ENCODE measurements at regions not wholly inside any gene's neighbourhood (a gene's known extent, or its start where the extent isn't known, plus 50 kb on each side); places are given as distances from the start of the nearest gene placed in this dataset.

- no peak for DNase-seq (ENCODE audit: low spot score)
Observed at GRCh38 chr1:72938408-72938807, 656.1 kb upstream of the NEGR1 start.

GRCh38 chr1:72937905-72938304, 655.6 kb upstream of the NEGR1 start:
- no peak for DNase-seq (ENCODE audit: low spot score)

GRCh38 chr1:72936942-72937341, 654.6 kb upstream of the NEGR1 start:
- DNase-seq (ENCODE audit: low spot score): no peak

GRCh38 chr1:72936151-72936740, 653.9 kb upstream of the NEGR1 start:
- no peak for DNase-seq (ENCODE audit: low spot score)

GRCh38 chr1:72932025-72932424, 649.7 kb upstream of the NEGR1 start:
- no peak for DNase-seq (ENCODE audit: low spot score)

GRCh38 chr1:72930528-72930927, 648.2 kb upstream of the NEGR1 start:
- DNase-seq (ENCODE audit: low spot score): no peak

- no peak for DNase-seq (ENCODE audit: low spot score)
Observed at GRCh38 chr1:72918940-72919339, 636.6 kb upstream of the NEGR1 start.

- DNase-seq (ENCODE audit: low spot score): no peak
Observed at GRCh38 chr1:72917920-72918319, 635.6 kb upstream of the NEGR1 start.

- DNase-seq (ENCODE audit: low spot score): no peak
Observed at GRCh38 chr1:72915581-72915980, 633.2 kb upstream of the NEGR1 start.

GRCh38 chr1:72911656-72912055, 629.3 kb upstream of the NEGR1 start:
- DNase-seq (ENCODE audit: low spot score): no peak

GRCh38 chr1:72896256-72896655, 613.9 kb upstream of the NEGR1 start:
- no peak for DNase-seq (ENCODE audit: low spot score)

- DNase-seq (ENCODE audit: low spot score): no peak
Observed at GRCh38 chr1:72892461-72892860, 610.1 kb upstream of the NEGR1 start.

- DNase-seq (ENCODE audit: low spot score): no peak
Observed at GRCh38 chr1:72891976-72892375, 609.6 kb upstream of the NEGR1 start.

- DNase-seq (ENCODE audit: low spot score): no peak
Observed at GRCh38 chr1:72885841-72886240, 603.5 kb upstream of the NEGR1 start.

- DNase-seq (ENCODE audit: low spot score): no peak
Observed at GRCh38 chr1:72885017-72885416, 602.7 kb upstream of the NEGR1 start.

GRCh38 chr1:72869873-72870272, 587.5 kb upstream of the NEGR1 start:
- no peak for DNase-seq (ENCODE audit: low spot score)

GRCh38 chr1:72869441-72869840, 587.1 kb upstream of the NEGR1 start:
- DNase-seq (ENCODE audit: low spot score): no peak

- DNase-seq (ENCODE audit: low spot score): no peak
Observed at GRCh38 chr1:72851597-72851996, 569.3 kb upstream of the NEGR1 start.

- no peak for DNase-seq (ENCODE audit: low spot score)
Observed at GRCh38 chr1:72848997-72849396, 566.7 kb upstream of the NEGR1 start.

- no peak for DNase-seq (ENCODE audit: low spot score)
Observed at GRCh38 chr1:72847651-72848050, 565.3 kb upstream of the NEGR1 start.

GRCh38 chr1:72846476-72847278, 564.3 kb upstream of the NEGR1 start:
- no peak for DNase-seq (ENCODE audit: low spot score)

GRCh38 chr1:72845981-72846380, 563.6 kb upstream of the NEGR1 start:
- DNase-seq (ENCODE audit: low spot score): peak; percentile 49

GRCh38 chr1:72845381-72845780, 563.0 kb upstream of the NEGR1 start:
- peak; percentile 13 for DNase-seq (ENCODE audit: low spot score)

GRCh38 chr1:72837781-72838180, 555.4 kb upstream of the NEGR1 start:
- DNase-seq (ENCODE audit: low spot score): no peak
